Sciatic nerve (tissue), 2 donors: ENCODE measurements at regions not wholly inside any gene's neighbourhood (a gene's known extent, or its start where the extent isn't known, plus 50 kb on each side); places are given as distances from the start of the nearest gene placed in this dataset.

Experiments
- ATAC-seq: fragments of 200-7000 bp; cut with Tn5 transposase; one replicate; pipeline ENCODE4 v1.9.1; 2020; ENCODE audit warnings: mild to moderate bottlenecking, moderate library complexity
- DNase-seq: peaks from one replicate; pipeline ENCODE4 v3.0.0-alpha.2; 2020; ENCODE audit warnings: low spot score
- intact Hi-C: fragments of 100-400 bp; cut with DNase I; formaldehyde crosslinking; loops from one replicate; pipeline ENCODE4 v1.14.2; 2022
- donor health status: DM: no; HTN: no; CAD: no.
- donor health status: DM: no; HTN: no; CAD: no.

DNA sequence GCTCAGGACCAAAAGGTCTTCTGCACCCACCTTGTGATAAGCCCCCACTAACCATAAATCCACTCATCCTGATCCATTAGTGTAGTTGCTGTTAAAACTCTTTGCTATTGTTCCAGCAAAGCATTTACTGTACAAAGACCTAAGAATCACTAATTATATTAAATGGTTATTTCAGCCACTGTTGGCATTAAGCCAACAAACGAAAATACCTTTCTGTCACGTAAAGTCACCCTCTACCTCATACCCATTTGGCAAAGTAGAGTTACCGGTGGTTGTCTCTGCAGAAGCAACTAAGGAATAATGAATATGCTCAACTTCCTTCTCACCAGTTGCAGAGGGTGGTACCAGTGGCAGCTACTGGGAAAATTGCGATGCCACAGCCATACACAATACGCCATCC is 224.5 kb downstream of the SP3 start:
- ATAC-seq (no peak), DNase-seq (no peak)
- intact Hi-C loops: no loop called here

DNA sequence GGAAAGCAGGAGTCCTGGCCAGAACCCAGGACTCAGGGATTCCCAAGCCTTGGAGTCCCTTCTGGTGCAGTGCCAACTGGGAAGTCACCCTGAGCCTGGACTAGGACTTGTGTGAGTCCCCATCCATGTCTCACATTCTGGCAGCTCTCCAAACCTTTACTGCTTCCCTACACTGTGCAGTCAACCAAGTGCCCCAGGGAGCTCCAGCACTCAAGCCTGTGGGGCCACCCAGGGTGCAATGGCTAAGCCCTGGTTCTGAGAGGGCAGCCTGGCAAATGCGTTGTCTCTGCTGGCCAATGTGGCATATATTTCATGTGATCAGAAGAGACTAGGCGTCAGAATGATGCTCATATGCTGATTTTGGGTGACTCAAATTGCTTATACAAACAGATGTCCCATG is 223.4 kb downstream of the SP3 start:
- no peak for ATAC-seq
- DNase-seq: no peak
- intact Hi-C loops: no loop called here

DNA sequence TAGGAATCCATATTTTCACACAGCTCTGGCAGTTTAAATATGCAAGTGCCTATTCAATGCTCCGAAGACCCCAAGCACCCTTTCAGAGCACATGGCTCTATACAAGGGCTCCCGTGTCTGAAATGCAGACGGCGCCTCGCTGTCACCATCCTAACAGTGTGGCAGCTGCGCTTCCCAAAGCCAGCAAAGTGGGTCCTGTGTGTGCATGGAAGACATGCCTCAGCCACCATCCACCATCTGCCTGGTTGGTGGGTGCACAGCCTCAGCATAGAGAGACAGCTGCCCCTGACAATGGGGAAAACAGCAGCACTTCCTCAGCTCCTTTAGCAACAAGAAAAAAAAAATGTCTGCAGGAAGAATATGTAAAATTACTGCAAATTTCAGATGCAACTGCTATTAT is 218.1 kb downstream of the SP3 start:
- no peak for ATAC-seq
- intact Hi-C loops: no loop called here
- DNase-seq: no peak

DNA sequence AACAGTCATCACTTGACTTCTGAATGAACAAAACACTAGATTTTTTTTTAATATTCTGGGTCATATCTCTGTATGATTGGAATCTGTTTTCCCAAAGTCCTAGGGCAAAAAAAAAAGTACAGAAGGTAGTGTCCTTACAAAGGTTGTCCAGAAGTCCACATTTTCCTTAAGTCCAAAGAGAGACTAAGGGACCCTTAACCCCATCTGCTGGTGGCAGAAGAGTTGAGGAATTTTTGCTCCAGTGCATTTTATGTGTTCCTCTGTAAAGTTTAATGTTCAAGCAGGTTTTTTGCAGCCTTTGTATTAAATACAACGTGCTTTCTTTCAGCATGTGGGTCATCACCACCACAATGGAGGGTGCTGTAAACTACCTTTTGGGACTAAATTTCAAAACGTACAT is 215.9 kb downstream of the SP3 start:
- ATAC-seq (no peak), DNase-seq (no peak)
- intact Hi-C loops: no loop called here

DNA sequence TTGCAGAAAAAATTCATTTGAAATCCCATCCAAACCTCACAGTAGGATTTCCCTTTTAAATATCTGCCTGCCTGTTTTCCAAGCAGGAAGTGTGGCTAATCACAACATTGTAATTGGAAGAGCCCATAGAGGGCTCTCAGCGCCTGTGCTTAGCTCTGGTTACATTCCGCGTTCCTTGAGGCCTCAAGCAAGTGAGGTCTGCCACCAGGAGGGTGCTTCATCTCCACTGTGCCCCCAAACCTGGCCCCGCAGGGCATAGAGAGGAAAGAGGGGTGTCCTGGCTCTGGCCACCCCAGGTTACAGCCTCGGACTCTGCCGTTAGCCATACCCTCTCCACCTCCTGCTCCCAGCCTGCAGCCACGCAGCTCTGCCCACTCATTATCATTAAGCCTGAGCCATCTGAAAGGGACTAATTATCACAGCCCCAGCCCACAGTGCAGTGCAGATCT is 214.8 kb downstream of the SP3 start:
- no peak for DNase-seq
- ATAC-seq: peak; percentile 91
- intact Hi-C loops: no loop called here

DNA sequence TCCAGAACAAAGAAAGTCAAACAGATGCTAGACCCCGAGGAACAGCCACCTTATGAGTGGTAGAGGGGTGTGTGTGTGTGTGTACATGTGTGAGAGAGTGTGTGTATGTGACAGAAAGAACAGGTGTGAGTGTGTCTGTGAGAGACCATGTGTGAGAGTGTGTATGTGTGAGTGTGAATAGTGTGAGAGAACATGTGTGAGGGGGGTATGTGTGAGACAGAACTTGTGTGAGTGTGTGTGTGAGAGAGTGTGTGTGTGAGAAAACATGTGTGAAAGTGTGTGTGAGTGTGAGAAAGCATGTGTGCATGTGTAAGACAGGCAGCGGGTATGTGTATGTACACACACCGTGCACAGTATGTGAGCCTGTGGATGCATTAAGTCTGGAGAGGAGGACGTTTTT is 214.3 kb downstream of the SP3 start:
- no peak for DNase-seq
- ATAC-seq: peak; percentile 39
- intact Hi-C loops: no loop called here

DNA sequence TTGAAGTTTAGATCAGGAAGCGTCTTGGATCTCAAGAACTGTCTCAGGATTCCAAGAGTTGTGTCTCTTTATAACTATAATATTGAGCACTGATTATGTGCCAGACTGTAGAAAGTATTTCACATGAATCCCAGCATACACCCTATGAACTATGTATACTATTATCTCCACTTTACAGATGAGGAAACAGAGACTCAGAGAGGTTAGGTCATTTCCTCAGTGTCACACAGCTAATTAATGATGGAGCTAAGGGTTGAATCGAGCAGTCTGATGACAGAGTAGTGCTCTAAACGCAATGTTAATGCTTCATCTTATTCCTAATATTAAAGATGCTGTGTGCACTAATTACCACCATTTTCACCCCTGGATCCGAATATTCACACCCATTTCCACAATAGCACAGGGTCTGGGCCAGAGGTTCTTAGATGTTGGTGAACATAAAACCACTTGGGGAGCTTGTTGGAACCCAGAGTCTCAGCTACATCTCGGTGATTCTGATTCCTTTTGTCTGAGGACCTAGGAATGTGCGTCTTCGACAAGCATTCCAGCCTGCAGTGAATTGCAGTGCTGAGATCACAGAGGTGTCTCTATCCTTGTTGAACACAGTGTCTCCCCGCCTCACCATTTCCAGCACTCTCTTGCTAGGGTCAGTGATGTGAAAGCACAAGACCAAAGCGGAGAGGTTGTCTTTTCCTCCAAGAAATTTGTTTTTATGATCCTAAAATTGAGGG is 213.8 kb downstream of the SP3 start:
- no peak for DNase-seq
- ATAC-seq: no peak
- intact Hi-C loops: no loop called here

DNA sequence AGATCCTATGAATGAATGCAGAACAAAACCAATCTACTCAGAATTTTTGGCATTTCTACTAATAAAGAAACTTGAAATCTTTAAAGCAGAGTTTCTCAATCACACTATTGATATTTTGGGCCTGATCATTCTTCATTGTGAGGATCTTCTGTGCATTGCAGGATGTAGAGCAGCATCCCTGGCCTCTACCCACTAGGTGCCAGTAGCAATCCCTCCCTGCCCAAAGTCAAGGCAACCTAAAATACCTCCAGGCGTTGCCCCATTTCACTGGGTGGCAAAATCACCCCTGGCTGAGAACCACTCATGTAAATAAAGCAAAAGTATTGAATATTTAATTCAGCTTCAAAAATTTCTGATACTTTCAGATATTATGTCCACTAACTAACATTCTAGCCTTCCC is 213.0 kb downstream of the SP3 start:
- intact Hi-C loops: no loop called here
- ATAC-seq: no peak
- DNase-seq: no peak

DNA sequence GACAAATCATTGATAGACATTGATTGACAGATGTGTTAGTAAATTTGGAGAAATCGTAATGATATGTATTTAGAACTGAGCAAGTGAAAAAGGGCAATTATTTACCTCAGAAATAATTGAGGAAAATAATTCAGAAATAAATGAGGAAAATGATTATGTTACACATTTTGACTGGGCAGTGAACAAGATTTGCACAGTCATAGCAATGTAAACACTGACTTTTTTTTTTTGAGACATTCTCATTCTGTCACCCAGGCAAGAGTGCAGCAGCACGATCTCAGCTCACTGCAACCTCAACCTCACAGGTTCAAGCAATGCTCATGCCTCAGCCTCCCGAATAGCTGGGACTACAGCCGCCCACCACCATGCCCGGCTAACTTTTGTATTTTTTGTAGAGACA is 211.7 kb downstream of the SP3 start:
- intact Hi-C loops: no loop called here
- no peak for DNase-seq
- ATAC-seq: no peak

DNA sequence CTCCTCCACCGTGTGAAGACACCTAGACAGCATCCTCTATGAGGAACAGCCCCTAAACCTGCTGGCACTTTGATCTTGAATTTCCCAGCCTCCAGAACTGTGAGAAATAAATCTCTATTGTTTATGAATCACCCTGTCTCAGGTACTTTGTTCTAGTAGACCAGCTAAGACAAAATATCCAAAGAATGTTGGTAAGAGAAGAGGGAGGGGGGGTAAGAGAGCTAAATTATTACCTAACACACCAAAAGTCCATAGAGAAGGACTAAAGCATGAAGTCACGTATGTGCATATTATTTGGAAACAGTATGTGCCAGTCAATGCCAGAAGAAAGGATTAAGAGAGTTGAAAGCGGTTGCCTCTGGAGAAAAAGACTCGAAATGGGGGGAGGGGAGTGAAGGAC is 211.0 kb downstream of the SP3 start:
- intact Hi-C loops: no loop called here
- DNase-seq (no peak), ATAC-seq (no peak)

DNA sequence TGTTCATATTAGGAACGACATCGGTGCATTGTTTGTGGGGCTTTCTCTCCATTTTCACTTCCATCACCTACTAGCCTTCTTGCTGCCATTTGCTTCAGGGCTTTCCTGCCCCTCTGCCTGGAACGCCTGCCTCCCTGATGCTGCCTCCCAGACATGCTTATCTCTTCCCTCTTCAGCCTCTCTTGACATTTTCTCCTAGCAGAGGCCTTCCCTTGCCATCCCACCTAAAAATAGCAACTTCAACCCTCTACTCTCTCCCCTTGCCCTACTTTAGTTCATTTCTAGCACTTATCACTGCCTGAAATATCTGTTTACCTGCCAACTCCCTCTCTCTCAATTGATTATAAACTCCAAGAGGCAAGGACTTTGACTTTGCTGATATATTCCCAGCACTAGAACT is 210.3 kb downstream of the SP3 start:
- ATAC-seq (no peak), DNase-seq (no peak)
- intact Hi-C loops: no loop called here

DNA sequence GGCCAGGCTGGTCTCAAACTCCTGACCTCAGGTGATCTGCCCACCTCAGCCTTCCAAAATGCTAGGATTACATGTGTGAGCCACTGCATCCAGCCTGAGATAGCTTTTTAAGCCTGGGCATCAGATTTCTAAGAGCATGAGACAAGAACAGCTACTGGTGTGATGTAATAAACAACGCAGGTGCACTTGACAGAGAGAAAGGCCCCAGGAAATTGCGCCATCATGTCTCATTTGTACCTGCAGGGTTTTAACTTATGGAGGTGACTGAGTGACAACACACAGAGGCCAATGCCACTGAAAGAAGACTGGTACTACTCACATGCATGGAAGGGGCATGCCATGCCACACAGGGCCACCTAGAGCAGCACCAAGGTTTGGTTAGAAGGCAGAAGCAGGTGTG is 209.4 kb downstream of the SP3 start:
- intact Hi-C loops: no loop called here
- no peak for ATAC-seq

DNA sequence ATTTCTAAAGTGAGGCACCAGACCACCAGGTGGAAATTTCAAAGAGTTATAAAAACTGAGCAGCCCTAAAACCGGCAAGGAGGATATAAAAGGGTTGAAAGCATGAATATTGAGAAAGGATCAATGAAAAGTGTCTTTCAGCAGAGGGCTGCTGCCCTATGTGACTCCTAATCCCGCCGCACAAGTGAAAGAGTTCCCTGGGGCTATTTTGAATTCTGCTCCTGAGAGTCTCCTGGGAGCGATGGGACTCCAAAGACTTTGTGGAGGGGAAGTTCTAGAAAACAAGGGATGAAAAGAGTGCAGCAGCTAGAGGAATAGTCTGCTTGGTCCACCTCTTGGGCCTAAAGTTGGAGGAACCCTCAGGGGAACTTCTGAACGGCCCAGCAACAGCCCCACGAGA is 205.2 kb downstream of the SP3 start:
- ATAC-seq (no peak), DNase-seq (no peak)
- intact Hi-C loops: no loop called here

More for the DNA sequence above, 209.4 kb downstream of the SP3 start:
- DNase-seq: no peak

DNA sequence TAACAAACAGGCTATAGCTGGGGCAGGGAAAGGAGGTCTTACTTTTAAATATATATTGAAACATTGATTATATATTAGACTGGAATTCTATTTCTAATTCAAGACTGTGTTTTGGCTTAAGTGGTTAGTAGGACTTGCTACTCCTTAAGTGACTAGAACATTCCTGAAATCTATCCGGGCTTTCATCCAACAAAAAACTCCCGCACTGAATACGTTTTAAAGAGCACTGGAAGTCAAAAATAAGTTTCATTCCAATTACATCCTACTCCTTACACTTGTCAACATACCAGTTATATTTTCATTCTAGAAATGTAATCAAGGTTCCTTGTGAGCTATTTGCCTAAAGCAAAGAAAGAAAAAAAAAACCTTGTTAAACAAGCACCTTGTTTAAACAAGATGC is 204.6 kb downstream of the SP3 start:
- ATAC-seq: no peak
- intact Hi-C loops: no loop called here

DNA sequence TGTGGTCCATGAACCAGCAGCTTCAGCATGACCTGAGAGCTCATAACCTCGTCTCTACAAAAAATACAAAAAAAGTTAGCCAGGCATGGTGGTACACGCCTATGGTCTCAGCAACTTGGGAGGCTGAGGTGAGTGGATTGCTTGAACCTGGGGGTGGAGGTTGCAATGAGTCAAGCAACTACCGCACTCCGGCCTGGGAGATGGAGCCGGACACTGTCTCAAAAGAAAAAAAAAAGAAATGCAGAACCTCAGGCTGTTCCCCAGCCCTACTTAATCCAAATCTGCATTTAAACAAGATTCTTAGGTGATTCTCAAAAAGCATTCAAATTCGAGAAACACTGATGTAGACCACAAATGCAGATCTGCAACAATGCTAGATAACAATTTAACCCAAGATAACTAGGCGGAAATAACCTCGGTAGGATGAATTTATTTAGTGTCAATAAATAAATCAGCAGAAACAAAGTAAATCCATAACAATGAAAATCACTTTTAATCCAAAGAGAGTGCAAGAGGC is 203.5 kb downstream of the SP3 start:
- intact Hi-C loops: no loop called here
- ATAC-seq: no peak
- DNase-seq: no peak

More for the DNA sequence above, 204.6 kb downstream of the SP3 start:
- no peak for DNase-seq

DNA sequence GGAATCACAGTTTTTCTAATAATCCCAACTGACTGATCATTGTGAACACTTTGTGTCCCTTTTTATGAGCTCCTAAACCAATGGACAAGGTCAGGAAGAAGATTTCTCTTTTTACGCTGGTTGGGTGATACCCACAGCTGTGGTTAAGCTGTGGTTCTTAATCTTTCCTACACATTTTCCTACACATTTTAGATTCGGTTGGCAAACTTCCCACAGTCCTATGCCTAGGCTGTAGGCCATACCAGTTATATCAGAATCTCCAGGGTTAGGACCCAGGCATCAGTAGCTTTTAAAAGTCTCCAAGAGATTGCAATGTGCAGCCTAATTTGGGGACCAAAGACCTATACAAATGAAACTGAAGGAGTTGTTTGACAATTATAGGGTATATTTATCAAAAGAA is 203.0 kb downstream of the SP3 start:
- no peak for ATAC-seq
- no peak for DNase-seq
- intact Hi-C loops: no loop called here

DNA sequence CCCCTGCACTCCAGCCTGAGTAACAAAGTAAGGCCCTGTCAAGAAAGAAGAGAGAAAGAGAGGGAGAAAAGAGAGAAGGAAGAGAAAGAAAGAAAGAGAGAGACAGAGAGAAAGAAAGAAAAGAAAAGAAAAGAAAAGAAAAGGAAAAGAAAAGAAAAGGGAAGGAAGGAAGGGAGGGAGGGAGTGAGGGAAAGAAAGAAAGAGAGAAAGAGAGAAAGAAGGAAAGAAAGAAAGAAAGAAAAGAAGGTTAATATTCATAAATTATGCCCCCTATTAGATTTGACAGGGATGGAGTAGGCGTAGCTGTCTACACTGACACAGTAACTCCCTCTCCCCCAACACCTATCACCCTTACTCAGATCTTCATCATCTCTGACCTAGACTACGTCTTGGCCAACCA is 202.3 kb downstream of the SP3 start:
- intact Hi-C loops: no loop called here
- ATAC-seq (no peak), DNase-seq (no peak)

DNA sequence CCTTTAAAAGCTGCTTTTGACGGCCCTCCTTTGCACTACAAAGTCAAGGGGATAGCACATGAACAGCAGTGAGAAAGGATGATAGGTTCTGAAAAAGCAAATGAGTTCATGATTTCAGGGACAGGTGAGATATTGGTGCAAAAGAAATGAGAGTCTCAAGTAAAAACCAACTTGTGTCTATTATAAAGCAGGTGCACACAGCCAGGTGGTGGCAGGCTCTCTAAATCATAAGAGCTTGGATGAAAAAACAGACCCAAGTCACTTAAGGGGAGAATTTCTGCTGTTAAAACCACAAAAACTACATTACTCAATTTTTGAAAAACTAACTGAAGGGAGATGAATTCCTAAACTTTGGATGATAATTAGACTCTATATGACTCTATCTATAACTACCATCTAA is 201.5 kb downstream of the SP3 start:
- ATAC-seq (no peak), DNase-seq (no peak)
- intact Hi-C loops: no loop called here

DNA sequence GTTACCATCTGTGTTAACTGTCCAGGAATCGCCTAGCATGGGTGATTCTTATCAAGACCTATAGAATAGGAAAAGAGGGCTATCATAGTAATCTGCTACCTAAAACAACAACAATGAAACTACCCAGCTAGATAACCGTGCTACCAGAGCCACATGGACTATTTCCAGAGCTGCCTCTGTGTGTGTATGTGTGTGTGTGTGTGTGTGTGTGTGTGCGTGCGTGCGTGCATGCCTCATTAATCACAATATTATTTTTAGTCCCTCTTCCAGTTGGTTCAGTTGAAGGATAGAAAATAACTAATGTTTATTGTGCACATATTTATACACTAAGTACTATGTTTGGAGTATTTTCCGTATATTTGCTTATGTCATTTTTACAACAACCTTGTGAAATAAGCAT is 201.1 kb downstream of the SP3 start:
- DNase-seq: no peak
- intact Hi-C loops: no loop called here
- no peak for ATAC-seq

DNA sequence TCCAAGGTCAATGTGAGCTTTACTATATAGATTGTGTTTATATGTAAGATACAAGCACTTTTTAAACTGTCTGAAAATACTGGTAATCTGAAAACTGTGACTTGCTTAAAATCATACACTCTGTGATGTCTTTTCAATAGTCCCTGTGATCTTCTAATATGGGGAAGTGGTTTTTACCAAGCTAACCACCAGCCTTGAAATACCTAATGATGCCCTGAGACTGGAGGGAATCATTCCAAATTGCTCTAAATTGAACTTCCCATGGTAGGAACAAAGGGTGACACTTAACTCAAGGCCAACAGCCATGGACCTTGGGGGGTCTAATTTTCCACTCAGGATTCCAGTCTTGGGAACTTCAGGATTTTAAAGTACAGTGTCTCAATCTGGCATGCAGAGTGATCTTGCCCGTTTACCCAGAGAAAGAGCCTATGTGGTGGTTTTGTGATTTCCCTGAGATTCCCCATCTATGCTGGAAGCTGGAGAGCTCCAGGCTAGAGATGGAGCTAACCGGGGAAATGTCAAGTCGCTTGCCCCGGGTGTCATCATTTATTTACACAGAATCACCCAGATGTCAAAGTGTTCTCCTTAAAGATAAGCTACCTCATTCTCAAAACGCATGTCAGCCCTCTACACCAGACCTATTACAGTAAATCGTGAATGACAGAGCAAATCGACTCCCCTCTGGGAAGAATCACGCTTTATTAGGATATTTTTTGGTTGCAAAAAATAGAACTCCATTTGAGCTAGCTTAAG is 198.5 kb downstream of the SP3 start:
- DNase-seq (no peak), ATAC-seq (no peak)
- intact Hi-C loops: no loop called here
